Fibroblast of skin of scalp (primary cell): ENCODE measurements at regions not wholly inside any gene's neighbourhood (a gene's known extent, or its start where the extent isn't known, plus 50 kb on each side); places are given as distances from the start of the nearest gene placed in this dataset.
"Not testable (repeated sequence)": the region's sequence is repeated elsewhere in the genome, so short reads cannot be mapped to it uniquely, and the experiment has no call there.

Experiments used
- DNase-seq: peaks from one replicate; pipeline ENCODE4 v3.0.0-alpha.2; 2013

GRCh38 chr9:75414371-75415160 lies 326.3 kb downstream of the OSTF1 start:
- no peak for DNase-seq

GRCh38 chr9:75417471-75417870 lies 329.2 kb downstream of the OSTF1 start:
- DNase-seq, result no peak

GRCh38 chr9:75418518-75418917 lies 330.2 kb downstream of the OSTF1 start:
- no peak for DNase-seq

GRCh38 chr9:75422944-75423522 lies 334.7 kb downstream of the OSTF1 start:
- no peak for DNase-seq

GRCh38 chr9:75429531-75430475 lies 341.5 kb downstream of the OSTF1 start:
- no peak for DNase-seq

- no peak for DNase-seq
These were observed 343.1 kb downstream of the OSTF1 start for GRCh38 chr9:75431375-75431774.

- no peak for DNase-seq
These were observed 344.1 kb downstream of the OSTF1 start for GRCh38 chr9:75432386-75432785.

- DNase-seq, result no peak
These were observed 344.6 kb downstream of the OSTF1 start for GRCh38 chr9:75432888-75433287.

GRCh38 chr9:75438716-75439115 lies 350.4 kb downstream of the OSTF1 start:
- DNase-seq, result no peak

GRCh38 chr9:75440914-75441313 lies 352.6 kb downstream of the OSTF1 start:
- DNase-seq, result no peak

GRCh38 chr9:75445144-75445543 lies 356.8 kb downstream of the OSTF1 start:
- no peak for DNase-seq

- no peak for DNase-seq
These were observed 359.0 kb downstream of the OSTF1 start for GRCh38 chr9:75447281-75447680.

GRCh38 chr9:75448281-75448680 lies 360.0 kb downstream of the OSTF1 start:
- peak; percentile 57 for DNase-seq

GRCh38 chr9:75448955-75449354 lies 360.6 kb downstream of the OSTF1 start:
- DNase-seq, result no peak

- no peak for DNase-seq
These were observed 362.7 kb downstream of the OSTF1 start for GRCh38 chr9:75451045-75451444.

GRCh38 chr9:75451505-75451904 lies 363.2 kb downstream of the OSTF1 start:
- DNase-seq, result peak; percentile 13

- no peak for DNase-seq
These were observed 364.2 kb downstream of the OSTF1 start for GRCh38 chr9:75452512-75452911.

- no peak for DNase-seq
These were observed 365.7 kb downstream of the OSTF1 start for GRCh38 chr9:75454043-75454442.

GRCh38 chr9:75454891-75455290 lies 366.6 kb downstream of the OSTF1 start:
- DNase-seq, result no peak

- DNase-seq, result peak; percentile 19
These were observed 367.2 kb downstream of the OSTF1 start for GRCh38 chr9:75455444-75455921.

- DNase-seq, result no peak
These were observed 368.4 kb downstream of the OSTF1 start for GRCh38 chr9:75456698-75457097.

GRCh38 chr9:75457474-75458011 lies 369.2 kb downstream of the OSTF1 start:
- no peak for DNase-seq

- DNase-seq, result not testable (repeated sequence)
These were observed 371.0 kb downstream of the OSTF1 start for GRCh38 chr9:75459311-75459710.
